ENCODE measurements at regions not wholly inside any gene's neighbourhood (a gene's known extent, or its start where the extent isn't known, plus 50 kb on each side); places are given as distances from the start of the nearest gene placed in this dataset.
"Not testable (repeated sequence)": the region's sequence is repeated elsewhere in the genome, so short reads cannot be mapped to it uniquely, and the experiment has no call there.

DNA sequence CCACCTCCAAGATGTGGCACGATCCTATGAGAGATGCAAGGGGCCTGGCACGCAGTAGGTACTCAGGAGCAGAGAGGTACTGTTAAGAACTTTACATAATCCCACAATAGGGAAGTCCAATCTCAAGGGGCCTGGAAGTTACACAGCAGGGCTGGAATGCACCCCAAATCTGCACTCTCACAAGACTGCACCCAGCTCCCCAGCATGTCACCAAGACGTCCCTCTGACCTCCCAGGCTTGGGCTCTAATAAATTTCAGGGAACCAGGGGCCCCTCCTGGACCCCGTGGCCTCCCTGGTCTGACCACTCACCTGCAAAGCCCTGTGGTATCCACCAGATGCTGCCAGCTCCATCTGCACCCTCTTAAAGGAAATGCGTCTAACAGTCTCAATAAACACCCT is 94.9 kb downstream of the OAT start:
- no peak for DNase-seq

- no peak for DNase-seq
Measured at GRCh38 chr10:124323111-124323725, 95.5 kb downstream of the OAT start.

GRCh38 chr10:124322191-124322980 is 96.3 kb downstream of the OAT start:
- no peak for DNase-seq

GRCh38 chr10:124321433-124322089 is 97.2 kb downstream of the OAT start:
- DNase-seq: no peak

GRCh38 chr10:124320778-124321432 is 97.8 kb downstream of the OAT start:
- no peak for DNase-seq

GRCh38 chr10:124319926-124320391 is 98.8 kb downstream of the OAT start:
- DNase-seq: no peak

- not testable (repeated sequence) for DNase-seq
Measured at GRCh38 chr10:124319520-124319919, 99.2 kb downstream of the OAT start.

DNA sequence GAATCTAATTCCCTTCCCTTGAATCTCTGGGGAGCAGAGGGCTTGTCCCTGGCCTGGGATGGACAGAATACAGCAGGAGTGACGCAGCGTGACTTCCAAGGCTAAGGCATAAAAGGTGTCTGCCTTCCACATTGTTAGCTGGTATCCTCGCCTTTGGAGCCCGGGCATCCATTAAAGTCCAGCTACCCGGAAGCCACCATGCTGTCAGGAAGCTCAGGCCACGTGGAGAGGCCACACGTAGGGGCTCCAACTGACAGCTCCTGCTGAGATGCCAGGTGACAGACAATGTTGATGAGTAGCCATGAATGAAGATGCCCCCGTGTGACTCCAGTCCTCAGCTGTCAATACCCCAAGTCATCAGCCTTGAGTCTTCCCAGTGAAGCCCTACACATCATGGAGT is 99.9 kb downstream of the OAT start:
- DNase-seq: no peak

DNA sequence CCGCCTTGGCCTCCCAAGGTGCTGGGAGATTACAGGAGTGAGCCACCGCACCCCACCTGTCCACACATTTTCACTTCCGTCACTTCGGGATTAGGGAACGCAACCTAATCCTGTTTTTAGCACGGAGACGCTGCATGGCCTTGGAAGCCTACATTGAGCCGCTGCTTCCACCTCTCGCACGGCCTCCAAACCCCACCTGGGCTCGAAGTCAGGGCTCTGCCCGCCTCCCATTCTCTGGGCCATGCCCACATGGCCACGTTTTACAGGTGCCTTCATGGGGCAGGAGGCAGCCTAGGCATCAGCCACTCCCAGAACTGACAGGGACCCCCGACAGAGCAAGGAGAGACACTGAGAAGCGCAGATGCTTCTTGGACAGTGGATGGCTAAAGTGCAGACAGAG is 100.6 kb downstream of the OAT start:
- no peak for DNase-seq

DNA sequence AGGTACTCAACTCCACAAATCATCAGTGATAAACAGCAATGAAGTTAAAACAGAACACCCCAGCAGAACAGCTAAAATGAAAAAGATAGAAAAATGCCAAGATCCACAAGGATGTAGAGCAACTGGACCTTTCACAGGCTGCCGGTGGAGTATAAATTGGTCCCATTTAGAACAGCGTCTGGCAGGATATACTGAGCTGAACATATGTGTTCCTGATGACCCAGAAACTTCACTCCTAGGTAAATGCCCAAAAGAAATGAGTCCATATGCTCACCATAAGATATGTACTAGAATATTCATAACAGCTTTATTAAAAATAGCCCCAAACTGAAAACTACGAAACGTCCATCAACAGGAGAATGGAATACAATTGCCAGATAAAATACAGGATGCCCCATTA is 102.4 kb downstream of the OAT start:
- no peak for DNase-seq

DNA sequence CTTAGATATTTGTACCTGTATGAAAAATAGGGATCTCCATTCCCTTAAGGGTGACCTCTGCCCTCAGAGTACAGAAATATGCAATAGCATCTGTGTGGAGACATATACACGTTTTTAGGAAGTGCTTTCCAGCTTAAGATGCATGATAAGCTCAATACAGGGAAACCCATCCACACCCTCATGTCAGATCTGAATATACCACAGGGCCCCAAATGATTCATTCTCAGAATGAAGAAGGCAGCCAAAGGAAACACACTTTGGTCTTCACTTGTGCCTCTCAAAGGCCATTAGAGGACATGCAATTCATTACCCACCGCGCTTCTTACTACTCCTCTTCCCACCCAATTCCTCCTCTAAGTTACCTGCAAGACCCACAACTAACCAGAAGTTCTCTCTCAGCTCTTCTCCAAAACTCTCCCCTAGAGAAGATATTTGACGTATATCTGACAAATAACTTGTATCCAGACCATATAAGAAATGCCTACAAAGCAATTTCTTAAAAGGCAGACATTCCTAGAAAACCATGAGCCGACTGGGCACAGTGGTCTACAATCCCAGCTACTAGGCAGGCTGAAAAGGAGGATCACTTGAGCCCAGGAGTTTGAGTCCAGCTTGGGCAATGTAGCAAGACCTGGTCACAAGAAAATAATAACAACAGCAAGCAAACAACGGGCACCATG is 103.0 kb downstream of the OAT start:
- DNase-seq: no peak

DNA sequence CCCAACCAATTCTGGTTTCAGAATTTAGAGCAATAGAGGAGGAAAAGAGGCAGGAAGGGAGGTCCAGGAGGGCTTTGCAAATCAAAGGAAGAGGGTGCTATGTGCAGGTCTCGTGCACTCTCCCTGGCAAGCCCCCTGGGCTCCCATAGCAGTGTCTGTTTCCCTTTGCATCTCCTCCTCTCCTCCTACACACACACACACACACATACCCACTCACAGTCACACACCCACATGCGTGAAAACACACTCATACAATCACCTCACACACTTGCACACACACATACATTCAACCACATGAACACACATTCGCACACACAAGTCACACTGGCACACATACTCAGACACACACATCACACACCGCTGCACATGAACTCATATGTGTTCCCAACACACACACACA is 105.3 kb downstream of the OAT start:
- DNase-seq: no peak

GRCh38 chr10:124308811-124309210 is 109.9 kb downstream of the OAT start:
- DNase-seq: no peak

DNA sequence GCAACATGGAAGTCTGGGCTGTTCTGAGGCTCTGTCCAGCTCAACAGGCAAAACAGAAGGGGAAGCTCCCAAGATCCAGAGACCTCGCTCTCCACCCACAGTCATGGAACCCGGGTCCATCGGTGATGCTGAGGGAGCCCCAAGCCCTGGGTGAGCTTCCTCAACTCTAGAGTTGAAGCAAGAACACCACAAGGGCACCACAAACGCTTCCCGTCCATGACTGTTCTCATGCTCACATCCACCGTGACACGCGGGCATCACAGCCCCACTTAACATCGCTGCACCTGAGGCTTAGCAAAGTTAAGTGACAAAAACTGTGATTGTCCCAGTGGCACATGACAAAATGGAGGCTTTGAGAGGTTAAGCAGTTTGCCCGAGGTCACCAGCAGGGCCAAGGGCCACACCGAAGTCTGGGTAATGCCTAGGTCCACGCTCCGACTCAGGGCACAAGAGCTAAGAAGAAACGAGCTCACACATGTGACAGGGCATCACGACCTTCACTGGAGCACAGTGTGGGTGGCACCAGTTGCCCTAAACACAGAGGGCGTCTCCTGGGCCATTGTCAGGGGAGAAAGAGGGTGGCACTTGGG is 110.6 kb downstream of the OAT start:
- no peak for DNase-seq

- DNase-seq: no peak
Measured at GRCh38 chr10:124307591-124307990, 111.1 kb downstream of the OAT start.

DNA sequence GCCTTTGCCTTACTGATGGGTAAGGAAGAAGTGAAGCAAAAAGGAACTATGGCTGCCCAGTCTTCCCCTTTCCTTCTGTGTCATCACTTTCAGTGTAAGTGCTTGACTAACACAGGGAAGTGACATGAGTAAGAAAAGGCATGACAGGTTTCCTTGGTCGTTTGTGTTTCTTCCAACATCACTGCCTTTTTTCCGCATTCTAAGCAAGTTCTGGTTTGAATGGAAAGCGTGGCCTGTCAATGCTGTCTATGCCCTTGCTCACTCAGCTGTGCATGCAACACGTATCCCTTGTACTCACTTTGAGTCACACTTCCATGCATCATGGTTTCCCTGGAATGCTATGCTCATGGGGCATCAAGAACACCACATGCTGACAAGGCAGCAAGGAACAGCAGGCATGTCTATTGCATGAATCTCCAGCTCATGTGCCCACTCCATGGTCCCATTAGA is 111.8 kb downstream of the OAT start:
- DNase-seq: no peak

GRCh38 chr10:124306520-124306919 is 112.2 kb downstream of the OAT start:
- DNase-seq: no peak

GRCh38 chr10:124305984-124306383 is 112.7 kb downstream of the OAT start:
- DNase-seq: no peak

- no peak for DNase-seq
Measured at GRCh38 chr10:124305131-124305530, 113.6 kb downstream of the OAT start.

DNA sequence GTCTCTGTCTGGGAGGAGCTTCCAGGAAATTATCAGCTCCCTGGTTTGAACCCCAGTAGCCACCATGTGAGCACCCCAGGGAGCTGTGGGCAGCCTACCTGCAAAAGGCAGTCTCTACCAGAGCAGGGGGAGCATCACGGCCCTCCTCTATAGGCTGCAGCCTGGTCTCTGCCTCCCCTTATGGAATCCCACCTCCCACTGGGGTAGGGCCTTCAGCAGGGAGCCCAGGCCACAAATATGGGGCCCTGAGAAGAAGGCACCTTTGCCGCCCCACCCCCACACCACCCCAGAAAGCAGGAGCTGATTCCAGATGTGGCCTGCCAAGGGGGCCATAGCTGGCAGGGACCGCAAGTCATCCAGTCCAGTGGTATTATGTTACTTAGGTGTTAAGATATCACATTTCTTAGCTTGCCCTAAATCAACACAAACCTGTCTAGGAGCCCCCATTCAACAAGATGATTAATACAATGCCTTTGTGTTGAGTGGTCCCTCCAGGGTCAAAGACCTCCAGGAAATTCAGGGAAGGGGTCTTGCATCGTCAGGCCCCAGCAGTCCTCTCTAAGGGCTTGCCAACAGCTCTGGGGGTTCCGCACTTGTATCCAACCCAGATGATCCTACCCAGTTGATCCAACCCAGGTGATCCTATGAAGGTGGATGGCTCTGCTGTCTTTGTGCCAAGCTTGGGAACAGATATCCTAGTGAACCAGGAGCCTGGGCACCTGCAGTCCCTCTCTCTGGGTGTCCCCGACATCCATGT is 114.9 kb downstream of the OAT start:
- DNase-seq: no peak

DNA sequence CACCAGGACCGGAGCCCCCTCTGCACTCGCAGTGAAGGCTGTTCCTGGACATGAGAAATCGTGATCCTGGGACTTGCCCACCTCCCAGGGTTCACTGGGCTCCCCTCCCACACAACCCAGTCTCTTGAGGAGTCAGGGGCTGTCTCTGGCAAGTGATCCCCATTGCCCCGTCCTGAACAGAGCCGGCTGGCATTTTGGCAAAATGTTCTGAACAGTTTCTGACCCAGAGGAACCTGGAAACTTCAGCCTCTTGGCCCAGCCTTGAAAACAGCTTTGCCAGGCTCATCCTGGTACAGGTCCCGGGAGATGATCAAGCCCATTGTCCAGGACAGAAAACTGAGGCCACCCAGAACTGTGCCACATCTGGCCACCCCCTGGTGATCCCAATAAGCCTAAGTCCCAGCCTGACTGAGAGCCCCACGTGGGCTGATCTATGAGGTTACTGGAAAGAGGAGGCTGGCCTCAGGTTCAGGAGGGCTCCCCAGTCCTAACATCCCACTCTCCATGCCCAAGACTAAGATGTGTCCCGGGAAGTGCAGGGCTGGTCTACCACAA is 115.7 kb downstream of the OAT start:
- DNase-seq: no peak

All from activated CD4-positive, alpha-beta T cell treated with anti-CD3 and anti-CD28 coated beads, Interleukin-2, amount 50 U/mL, for 48 hours (primary cell).